PC-3 (cell line): ENCODE measurements at regions not wholly inside any gene's neighbourhood (a gene's known extent, or its start where the extent isn't known, plus 50 kb on each side); places are given as distances from the start of the nearest gene placed in this dataset.

Experiments used
- ATAC-seq: fragments of 200-7000 bp; cut with Tn5 transposase; 2 replicates; pipeline ENCODE4 v1.9.1; 2020; ENCODE audit warnings: mild to moderate bottlenecking, moderate library complexity
- BruUV-seq: library from RNA; stranded (reverse); fragments of 400-500 nt; replicated peaks from 2 replicates; lab custom pipeline; 2021; lab: Mats Ljungman, UMichigan
- CTCF ChIA-PET: fragments of 300-600 bp; sonication (Branson Sonifier 250); formaldehyde crosslinking; loops from one replicate; lab custom pipeline; 2022; ENCODE audit warnings: antibody characterized with exemption; lab: Charles Lee
- POLR2A ChIA-PET: fragments of 300-600 bp; sonication (Branson Sonifier 250); formaldehyde crosslinking; loops from one replicate; lab custom pipeline; 2022; ENCODE audit warnings: antibody characterized with exemption; ENCODE audit not compliant: unreplicated experiment; lab: Charles Lee
- DNase-seq: peaks from one replicate; pipeline ENCODE4 v3.0.0-alpha.2; 2015
- H2AFZ ChIP-seq: fragments of 300-600 bp; sonication (generic); 2 replicates; pipeline ENCODE4 v1.6.0; 2016; ENCODE audit warnings: antibody characterized with exemption, low read length
- H3F3A ChIP-seq: fragments of 300-600 bp; sonication (generic); one replicate; pipeline ENCODE4 v1.6.0; 2017; ENCODE audit warnings: antibody characterized with exemption, low read length, control low read depth, mild to moderate bottlenecking; ENCODE audit not compliant: unreplicated experiment
- H3K27ac ChIP-seq: fragments of 300-600 bp; sonication (generic); 2 replicates; pipeline ENCODE4 v1.5.1; 2016; ENCODE audit warnings: mild to moderate bottlenecking, low read length
- H3K27me3 ChIP-seq: fragments of 300-600 bp; sonication (generic); 2 replicates; pipeline ENCODE4 v1.6.1; 2016; ENCODE audit warnings: low read length, mixed read lengths
- H3K36me3 ChIP-seq: fragments of 300-600 bp; sonication (generic); 2 replicates; pipeline ENCODE4 v1.6.1; 2016; ENCODE audit warnings: low read depth, mixed run types, low read length, mixed read lengths
- H3K4me1 ChIP-seq: fragments of 300-600 bp; sonication (generic); 2 replicates; pipeline ENCODE4 v1.5.1; 2016; ENCODE audit warnings: low read length; ENCODE audit not compliant: insufficient read depth
- H3K4me2 ChIP-seq: fragments of 300-600 bp; sonication (generic); 2 replicates; pipeline ENCODE4 v1.6.0; 2016; ENCODE audit warnings: low read length
- H3K4me3 ChIP-seq: fragments of 300-600 bp; sonication (generic); 2 replicates; pipeline ENCODE4 v1.5.1; 2016; ENCODE audit warnings: mild to moderate bottlenecking, low read length, mixed read lengths
- H3K79me2 ChIP-seq: fragments of 300-600 bp; sonication (generic); 2 replicates; pipeline ENCODE4 v1.6.1; 2017; ENCODE audit warnings: low read length, mixed read lengths
- H3K9ac ChIP-seq: fragments of 300-600 bp; sonication (generic); 2 replicates; pipeline ENCODE4 v1.6.0; 2016; ENCODE audit warnings: mild to moderate bottlenecking, low read length
- H3K9me2 ChIP-seq: fragments of 300-600 bp; sonication (generic); replicated peaks from 2 replicates; pipeline ENCODE4 v1.6.1; 2016; ENCODE audit warnings: mixed run types, low read length, mixed read lengths
- H3K9me3 ChIP-seq: fragments of 300-600 bp; sonication (generic); 2 replicates; pipeline ENCODE4 v1.6.1; 2016; ENCODE audit warnings: low read length, mixed read lengths
- H4K20me1 ChIP-seq: fragments of 300-600 bp; sonication (generic); 2 replicates; pipeline ENCODE4 v1.6.1; 2016; ENCODE audit warnings: low read length, mixed read lengths
- EZH2 ChIP-seq: fragments of 300-600 bp; sonication (generic); IDR thresholded peaks from one replicate; pipeline ENCODE4 v1.6.1; 2017; ENCODE audit warnings: antibody characterized with exemption, mild to moderate bottlenecking, low read length; ENCODE audit not compliant: unreplicated experiment
- EZH2phosphoT487 ChIP-seq: fragments of 300-600 bp; sonication (generic); IDR thresholded peaks from 2 replicates; pipeline ENCODE4 v1.6.1; 2018; ENCODE audit warnings: mild to moderate bottlenecking, antibody characterized with exemption, low read length, borderline replicate concordance
- intact Hi-C: fragments of 100-400 bp; cut with micrococcal nuclease; formaldehyde crosslinking; loops from 2 replicates; pipeline ENCODE4 v1.9.0; 2023
- TF ChIP-seq, protein P1 (sequence below): fragments of 300-600 bp; sonication (generic); conservative IDR thresholded peaks from 2 replicates; pipeline ENCODE4 v1.5.1; 2017; ENCODE audit warnings: antibody characterized with exemption, low read depth, mild to moderate bottlenecking, low read length

DNA sequence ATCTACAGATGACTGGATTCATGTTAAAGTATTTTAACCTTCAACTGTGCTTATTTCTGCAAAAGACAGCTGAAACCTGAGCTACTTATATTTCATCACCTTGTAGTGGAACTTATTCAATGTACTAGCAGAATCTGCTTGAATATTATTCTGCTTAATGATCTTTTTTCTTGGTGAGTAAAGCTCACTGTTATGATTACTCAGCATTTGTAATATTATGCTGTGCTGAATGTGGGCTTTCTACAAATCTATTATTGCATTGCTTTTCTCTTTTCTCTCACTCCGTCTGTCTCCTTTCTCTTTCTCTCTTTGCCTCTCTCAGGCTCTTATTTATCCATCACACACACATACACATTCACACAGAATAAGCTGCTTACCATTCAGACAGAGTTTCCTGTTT, 98.7 kb upstream of the TMEM196 start:
- H3F3A ChIP-seq = no peaks in the 10 kb centered on the region
- no peak for ATAC-seq
- no peak overlapping the region for H3K9ac ChIP-seq
- BruUV-seq = no TSS peak
- no peak overlapping the region for H2AFZ ChIP-seq
- no peak for DNase-seq
- ChIA-PET POLR2A (no interaction called here), CTCF (interaction anchor here (0.6 kb wide), 1 partner anchor 481 kb away, joined by 3 read pairs; no protein-coding TSS in a partner anchor)
- H3K9me2 ChIP-seq = no peaks in the 10 kb centered on the region
- H3K9me3 ChIP-seq = no peaks in the 10 kb centered on the region
- no peaks in the 10 kb centered on the region for H3K36me3 ChIP-seq
- H3K27ac ChIP-seq = no peak overlapping the region
- no peaks in the 10 kb centered on the region for H3K27me3 ChIP-seq
- H3K4me2 ChIP-seq = no peak overlapping the region
- intact Hi-C loops = no loop called here
- H4K20me1 ChIP-seq = no peaks in the 10 kb centered on the region
- H3K79me2 ChIP-seq = no peaks in the 10 kb centered on the region
- no peak overlapping the region for H3K4me3 ChIP-seq
- no peaks in the 10 kb centered on the region for H3K4me1 ChIP-seq
- TF ChIP-seq EZH2phosphoT487 (no peak), EZH2 (no peak)
- TF ChIP-seq, protein P1, sequence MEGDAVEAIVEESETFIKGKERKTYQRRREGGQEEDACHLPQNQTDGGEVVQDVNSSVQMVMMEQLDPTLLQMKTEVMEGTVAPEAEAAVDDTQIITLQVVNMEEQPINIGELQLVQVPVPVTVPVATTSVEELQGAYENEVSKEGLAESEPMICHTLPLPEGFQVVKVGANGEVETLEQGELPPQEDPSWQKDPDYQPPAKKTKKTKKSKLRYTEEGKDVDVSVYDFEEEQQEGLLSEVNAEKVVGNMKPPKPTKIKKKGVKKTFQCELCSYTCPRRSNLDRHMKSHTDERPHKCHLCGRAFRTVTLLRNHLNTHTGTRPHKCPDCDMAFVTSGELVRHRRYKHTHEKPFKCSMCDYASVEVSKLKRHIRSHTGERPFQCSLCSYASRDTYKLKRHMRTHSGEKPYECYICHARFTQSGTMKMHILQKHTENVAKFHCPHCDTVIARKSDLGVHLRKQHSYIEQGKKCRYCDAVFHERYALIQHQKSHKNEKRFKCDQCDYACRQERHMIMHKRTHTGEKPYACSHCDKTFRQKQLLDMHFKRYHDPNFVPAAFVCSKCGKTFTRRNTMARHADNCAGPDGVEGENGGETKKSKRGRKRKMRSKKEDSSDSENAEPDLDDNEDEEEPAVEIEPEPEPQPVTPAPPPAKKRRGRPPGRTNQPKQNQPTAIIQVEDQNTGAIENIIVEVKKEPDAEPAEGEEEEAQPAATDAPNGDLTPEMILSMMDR = no peak

DNA sequence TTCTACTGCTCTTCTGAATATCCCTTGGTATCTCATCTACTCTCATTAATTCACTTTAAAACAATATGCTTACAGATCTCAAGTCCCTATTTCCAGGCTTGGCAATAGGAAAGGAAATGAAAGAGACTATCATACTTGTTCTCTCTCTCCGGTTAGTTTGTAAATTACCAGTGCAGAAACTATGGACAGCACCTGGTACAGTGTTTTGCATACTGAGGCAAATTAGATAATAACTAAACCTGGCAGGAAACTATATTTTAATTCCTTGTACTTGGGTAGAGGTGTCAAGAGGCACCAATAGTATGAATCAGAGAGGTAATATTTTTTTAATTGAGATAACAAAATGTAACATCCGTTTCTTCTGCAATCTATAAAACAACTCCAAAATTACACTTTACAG, 97.7 kb upstream of the TMEM196 start:
- no peaks in the 10 kb centered on the region for H3K9me2 ChIP-seq
- no peaks in the 10 kb centered on the region for H4K20me1 ChIP-seq
- no peak overlapping the region for H2AFZ ChIP-seq
- H3K4me3 ChIP-seq = no peak overlapping the region
- H3K36me3 ChIP-seq = no peaks in the 10 kb centered on the region
- DNase-seq (no peak), ATAC-seq (no peak)
- ChIA-PET CTCF (no interaction called here), POLR2A (no interaction called here)
- H3K4me2 ChIP-seq = no peak overlapping the region
- no peaks in the 10 kb centered on the region for H3K27me3 ChIP-seq
- no peaks in the 10 kb centered on the region for H3K79me2 ChIP-seq
- no peak overlapping the region for H3K9ac ChIP-seq
- H3K9me3 ChIP-seq = no peaks in the 10 kb centered on the region
- H3K27ac ChIP-seq = no peak overlapping the region
- BruUV-seq = no TSS peak
- TF ChIP-seq EZH2phosphoT487 = no peak
- TF ChIP-seq, protein P1 = no peak
- no peak for TF ChIP-seq EZH2
- intact Hi-C loops = no loop called here
- H3F3A ChIP-seq = no peaks in the 10 kb centered on the region
- no peaks in the 10 kb centered on the region for H3K4me1 ChIP-seq

DNA sequence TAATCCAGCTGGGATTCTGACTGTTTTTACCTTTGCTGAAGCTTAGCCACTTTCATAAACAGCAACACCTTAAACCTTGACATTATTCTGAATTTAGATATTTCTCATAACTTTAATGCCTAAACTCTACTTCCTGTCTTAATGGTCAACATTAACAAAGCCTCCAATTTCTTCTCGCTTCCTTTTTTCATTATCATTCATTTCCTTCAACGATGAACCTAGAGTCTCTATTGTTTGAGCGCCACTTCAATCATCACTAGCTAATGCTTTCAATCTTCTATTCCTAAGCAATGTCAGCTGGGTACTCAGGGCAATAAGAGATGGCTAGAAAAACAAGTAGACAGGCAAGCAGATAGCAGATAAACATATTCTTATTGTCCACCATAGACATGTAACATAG, 96.6 kb upstream of the TMEM196 start:
- Histone ChIP-seq H3K4me1 (no peaks in the 10 kb centered on the region), H2AFZ (no peak overlapping the region), H3K27me3 (no peaks in the 10 kb centered on the region), H3K79me2 (no peaks in the 10 kb centered on the region), H3K9me2 (no peaks in the 10 kb centered on the region), H4K20me1 (no peaks in the 10 kb centered on the region), H3K4me3 (no peak overlapping the region), H3K36me3 (no peaks in the 10 kb centered on the region), H3K9ac (no peak overlapping the region), H3K4me2 (no peak overlapping the region), H3K27ac (no peak overlapping the region), H3F3A (no peaks in the 10 kb centered on the region), H3K9me3 (no peaks in the 10 kb centered on the region)
- no peak for ATAC-seq
- intact Hi-C loops = no loop called here
- ChIA-PET POLR2A (no interaction called here), CTCF (no interaction called here)
- BruUV-seq = no TSS peak
- TF ChIP-seq, protein P1 = no peak
- TF ChIP-seq EZH2 (no peak), EZH2phosphoT487 (no peak)
- no peak for DNase-seq
